H9 (cell line): ENCODE measurements at regions not wholly inside any gene's neighbourhood (a gene's known extent, or its start where the extent isn't known, plus 50 kb on each side); places are given as distances from the start of the nearest gene placed in this dataset.

ENCODE experiments used
- DNase-seq: peaks from one replicate; pipeline ENCODE4 v3.0.0-alpha.2; 2017
- H2AFZ ChIP-seq: one replicate; pipeline ENCODE4 v1.6.1; 2013; ENCODE audit warnings: mild to moderate bottlenecking, low read length, control low read depth, moderate library complexity
- H2AK5ac ChIP-seq: 2 replicates; pipeline ENCODE4 v1.6.1; 2013; ENCODE audit warnings: low read length, control low read depth, mixed read lengths; ENCODE audit not compliant: insufficient read length
- H2BK120ac ChIP-seq: one replicate; pipeline ENCODE4 v1.6.1; 2013; ENCODE audit warnings: low read depth, mild to moderate bottlenecking, low read length, control low read depth, inconsistent platforms; ENCODE audit not compliant: poor library complexity, severe bottlenecking
- H2BK12ac ChIP-seq: 2 replicates; pipeline ENCODE4 v1.6.1; 2013; ENCODE audit warnings: low read length, control low read depth, mixed read lengths, low read depth; ENCODE audit not compliant: insufficient read length
- H2BK15ac ChIP-seq: 2 replicates; pipeline ENCODE4 v1.6.1; 2013; ENCODE audit warnings: low read depth, low read length, control low read depth
- H2BK20ac ChIP-seq: one replicate; pipeline ENCODE4 v1.6.1; 2013; ENCODE audit warnings: low read depth, mild to moderate bottlenecking, low read length, control low read depth, inconsistent platforms; ENCODE audit not compliant: poor library complexity, severe bottlenecking
- H2BK5ac ChIP-seq: 2 replicates; pipeline ENCODE4 v1.6.1; 2013; ENCODE audit warnings: low read length, control low read depth, mixed read lengths; ENCODE audit not compliant: insufficient read length
- H3K14ac ChIP-seq: 2 replicates; pipeline ENCODE4 v1.6.1; 2013; ENCODE audit warnings: low read length, control low read depth; ENCODE audit not compliant: insufficient read depth
- H3K18ac ChIP-seq: 2 replicates; pipeline ENCODE4 v1.6.1; 2013; ENCODE audit warnings: low read depth, mild to moderate bottlenecking, mixed read lengths, low read length, control low read depth; ENCODE audit not compliant: insufficient read length
- H3K23ac ChIP-seq: 2 replicates; pipeline ENCODE4 v1.6.1; 2013; ENCODE audit warnings: low read length, control low read depth, mixed read lengths, low read depth; ENCODE audit not compliant: insufficient read length
- H3K23me2 ChIP-seq: 2 replicates; pipeline ENCODE4 v1.6.1; 2013; ENCODE audit warnings: low read depth, mild to moderate bottlenecking, mixed read lengths, low read length, control low read depth; ENCODE audit not compliant: insufficient read length, poor library complexity, severe bottlenecking
- H3K27ac ChIP-seq: 2 replicates; pipeline ENCODE4 v1.5.1; 2013; ENCODE audit warnings: low read length, control low read depth, mixed read lengths, low read depth; ENCODE audit not compliant: insufficient read length
- H3K27me3 ChIP-seq: 2 replicates; pipeline ENCODE4 v1.6.1; 2013; ENCODE audit warnings: low read length, control low read depth, inconsistent platforms; ENCODE audit not compliant: insufficient read depth
- H3K4ac ChIP-seq: 2 replicates; pipeline ENCODE4 v1.6.1; 2013; ENCODE audit warnings: low read depth, mild to moderate bottlenecking, control low read depth, inconsistent platforms, low read length, moderate library complexity
- H3K4me1 ChIP-seq: 2 replicates; pipeline ENCODE4 v1.6.1; 2013; ENCODE audit warnings: low read length, control low read depth, inconsistent platforms; ENCODE audit not compliant: insufficient read depth
- H3K4me2 ChIP-seq: 2 replicates; pipeline ENCODE4 v1.6.1; 2013; ENCODE audit warnings: low read length, control low read depth, mixed read lengths; ENCODE audit not compliant: insufficient read length, insufficient read depth
- H3K56ac ChIP-seq: 2 replicates; pipeline ENCODE4 v1.6.1; 2013; ENCODE audit warnings: low read depth, mild to moderate bottlenecking, mixed read lengths, low read length, control low read depth; ENCODE audit not compliant: insufficient read length
- H3K79me1 ChIP-seq: 2 replicates; pipeline ENCODE4 v1.6.1; 2013; ENCODE audit warnings: low read depth, mild to moderate bottlenecking, moderate library complexity, low read length, control low read depth, inconsistent platforms; ENCODE audit not compliant: insufficient read depth, poor library complexity, severe bottlenecking
- H3K79me2 ChIP-seq: 2 replicates; pipeline ENCODE4 v1.6.1; 2013; ENCODE audit warnings: low read length, control low read depth, inconsistent platforms; ENCODE audit not compliant: insufficient read depth
- H3K9ac ChIP-seq: 2 replicates; pipeline ENCODE4 v1.6.1; 2013; ENCODE audit warnings: low read length, control low read depth, mixed read lengths; ENCODE audit not compliant: insufficient read length; ENCODE audit errors: extremely low read depth
- H3K9me3 ChIP-seq: one replicate; pipeline ENCODE4 v1.6.1; 2013; ENCODE audit warnings: low read depth, low read length, inconsistent platforms; ENCODE audit not compliant: control insufficient read depth
- H3T11ph ChIP-seq: one replicate; pipeline ENCODE4 v1.6.1; 2013; ENCODE audit warnings: mild to moderate bottlenecking, low read length, control low read depth, inconsistent platforms
- H4K20me1 ChIP-seq: one replicate; pipeline ENCODE4 v1.6.1; 2013; ENCODE audit not compliant: control insufficient read depth, insufficient read length, insufficient read depth
- H4K5ac ChIP-seq: 2 replicates; pipeline ENCODE4 v1.6.1; 2013; ENCODE audit warnings: low read depth, mild to moderate bottlenecking, mixed read lengths, low read length, control low read depth; ENCODE audit not compliant: insufficient read length
- H4K8ac ChIP-seq: replicated peaks from 2 replicates; pipeline ENCODE4 v1.6.1; 2013; ENCODE audit warnings: low read length, control low read depth, mixed read lengths, low read depth; ENCODE audit not compliant: insufficient read length
- H4K91ac ChIP-seq: 2 replicates; pipeline ENCODE4 v1.6.1; 2013; ENCODE audit warnings: low read depth, mild to moderate bottlenecking, moderate library complexity, mixed read lengths, low read length, control low read depth; ENCODE audit not compliant: insufficient read length
- H3K27ac Mint-ChIP-seq, 3 experiments: 2 replicates in 2 of 3; 3 replicates in 1 of 3; pipeline ENCODE4 v1.8.0; 2020 to 2021; ENCODE audit warnings: mixed read lengths in 3 of 3, mild to moderate bottlenecking in 1 of 3, moderate library complexity in 1 of 3
- H3K27me3 Mint-ChIP-seq: 2 replicates; pipeline ENCODE4 v1.8.0; 2021; ENCODE audit warnings: low read depth, mild to moderate bottlenecking, moderate library complexity, mixed read lengths
- H3K36me3 Mint-ChIP-seq, 3 experiments: 2 replicates in 2 of 3; 3 replicates in 1 of 3; pipeline ENCODE4 v1.8.0; 2020 to 2021; ENCODE audit warnings: low read depth in 3 of 3, mixed read lengths in 3 of 3; ENCODE audit not compliant: insufficient read depth in 1 of 3
- H3K4me1 Mint-ChIP-seq, 2 experiments: 2 replicates each; pipeline ENCODE4 v1.8.0; 2020; ENCODE audit warnings: mixed read lengths in 2 of 2
- H3K4me3 Mint-ChIP-seq, 2 experiments: 2 replicates in 1 of 2; 3 replicates in 1 of 2; pipeline ENCODE4 v1.8.0; 2020 to 2021; ENCODE audit warnings: mild to moderate bottlenecking in 2 of 2, mixed read lengths in 2 of 2, moderate library complexity in 1 of 2
- H3K9me3 Mint-ChIP-seq, 2 experiments: 2 replicates in 1 of 2; 3 replicates in 1 of 2; pipeline ENCODE4 v1.8.0; 2020; ENCODE audit warnings: mild to moderate bottlenecking in 2 of 2, mixed read lengths in 2 of 2, moderate library complexity in 1 of 2
- CTCF ChIP-seq: fragments of 200-600 bp; sonication (generic); conservative IDR thresholded peaks from 3 replicates; pipeline ENCODE4 v1.8.0; 2021; ENCODE audit warnings: antibody characterized with exemption, mild to moderate bottlenecking
- WGBS: extraction: QIAGEN DNeasy Blood & Tissue Kit; methylation state at CpG from one replicate; pipeline ENCODE4 v1.1.7; 2013; ENCODE audit warnings: missing lambda C conversion rate, low lambda C conversion rate, mixed read lengths; ENCODE audit not compliant: insufficient read length; ENCODE audit errors: extremely low coverage; 5-methylcytosine and 5-hydroxymethylcytosine counted together

GRCh38 chr16:52707676-52708337, 160.9 kb upstream of the TOX3 start:
- no peak overlapping the region for H3K14ac ChIP-seq
- H3K18ac ChIP-seq, result no peak overlapping the region
- H3K4me1 Mint-ChIP-seq, result peaks cover 12 to 14% of the 10 kb centered on the region in 2 experiments
- no peak for TF ChIP-seq CTCF
- H3K27me3 Mint-ChIP-seq, result no peaks in the 10 kb centered on the region
- no peaks in the 10 kb centered on the region for H3K79me1 ChIP-seq
- no peak overlapping the region for H2BK15ac ChIP-seq
- no peak overlapping the region for H3K9ac ChIP-seq
- H3K27ac ChIP-seq, result no peak overlapping the region
- no peak overlapping the region for H2BK120ac ChIP-seq
- H3T11ph ChIP-seq, result no peak overlapping the region
- no peak overlapping the region for H4K5ac ChIP-seq
- no peak overlapping the region for H3K4me2 ChIP-seq
- H3K23me2 ChIP-seq, result no peaks in the 10 kb centered on the region
- no peak overlapping the region for H2BK5ac ChIP-seq
- H3K4me3 Mint-ChIP-seq, result no peak overlapping the region
- no peaks in the 10 kb centered on the region for H3K4me1 ChIP-seq
- H3K27ac Mint-ChIP-seq, result no peak overlapping the region
- H2AFZ ChIP-seq, result no peak overlapping the region
- H3K27me3 ChIP-seq, result no peaks in the 10 kb centered on the region
- no peaks in the 10 kb centered on the region for H3K9me3 ChIP-seq
- no peaks in the 10 kb centered on the region for H3K79me2 ChIP-seq
- H2BK20ac ChIP-seq, result no peak overlapping the region
- H3K56ac ChIP-seq, result no peak overlapping the region
- H3K9me3 Mint-ChIP-seq, result no peaks in the 10 kb centered on the region; a peak in 2 of 5 replicates
- DNase-seq, result no peak
- H3K36me3 Mint-ChIP-seq, result peaks cover 0 to 2% (median 0%) of the 10 kb centered on the region in 3 experiments; a peak in 2 of 7 replicates
- H3K23ac ChIP-seq, result no peak overlapping the region
- H4K8ac ChIP-seq, result no peak overlapping the region
- H2AK5ac ChIP-seq, result no peak overlapping the region
- WGBS, result no CpG with 5 or more reads among the region's 3 CpGs
- no peak overlapping the region for H4K91ac ChIP-seq
- H2BK12ac ChIP-seq, result no peak overlapping the region
- no peak overlapping the region for H3K4ac ChIP-seq
- no peaks in the 10 kb centered on the region for H4K20me1 ChIP-seq
